PC-9 (cell line): ENCODE measurements at regions not wholly inside any gene's neighbourhood (a gene's known extent, or its start where the extent isn't known, plus 50 kb on each side); places are given as distances from the start of the nearest gene placed in this dataset.

Source experiments
- BruUV-seq: library from RNA; stranded (reverse); fragments of 400-500 nt; replicated peaks from 2 replicates; lab custom pipeline; 2021; lab: Mats Ljungman, UMichigan
- CTCF ChIA-PET: fragments of 300-600 bp; sonication (Branson Sonifier 250); formaldehyde crosslinking; loops from one replicate; lab custom pipeline; 2022; ENCODE audit warnings: antibody characterized with exemption; lab: Charles Lee
- POLR2A ChIA-PET: fragments of 300-600 bp; sonication (Branson Sonifier 250); formaldehyde crosslinking; loops from one replicate; lab custom pipeline; 2022; ENCODE audit warnings: antibody characterized with exemption; ENCODE audit not compliant: unreplicated experiment; lab: Charles Lee
- DNase-seq, 2 experiments: peaks; one replicate each; pipeline versions ENCODE4 v3.0.0 to v3.0.0-alpha.2; 2015 to 2022; ENCODE audit warnings: mixed read lengths in 1 of 2
- H2AFZ ChIP-seq: fragments of 200-600 bp; sonication (generic); 2 replicates; pipeline ENCODE4 v1.8.1; 2017; ENCODE audit warnings: antibody characterized with exemption
- H3F3A ChIP-seq: fragments of 200-600 bp; sonication (generic); 2 replicates; pipeline ENCODE4 v1.8.1; 2017; ENCODE audit warnings: antibody characterized with exemption, mild to moderate bottlenecking, low read depth; ENCODE audit not compliant: insufficient read depth
- H3K27ac ChIP-seq: fragments of 200-600 bp; sonication (generic); 2 replicates; pipeline ENCODE4 v1.6.1; 2016; ENCODE audit warnings: mixed run types
- H3K27me3 ChIP-seq: fragments of 200-600 bp; sonication (generic); 2 replicates; pipeline ENCODE4 v1.6.1; 2016; ENCODE audit warnings: low read depth, mixed run types; ENCODE audit not compliant: insufficient read depth
- H3K36me3 ChIP-seq: fragments of 200-600 bp; sonication (generic); 2 replicates; pipeline ENCODE4 v1.6.1; 2016; ENCODE audit warnings: low read depth, mixed run types
- H3K4me1 ChIP-seq: fragments of 200-600 bp; sonication (generic); replicated peaks from 2 replicates; pipeline ENCODE4 v1.6.1; 2016; ENCODE audit warnings: mixed run types; ENCODE audit not compliant: insufficient read depth
- H3K4me2 ChIP-seq: fragments of 200-600 bp; sonication (generic); 2 replicates; pipeline ENCODE4 v1.6.1; 2017; ENCODE audit warnings: mixed run types
- H3K4me3 ChIP-seq: fragments of 200-600 bp; sonication (generic); 2 replicates; pipeline ENCODE4 v1.6.1; 2016; ENCODE audit warnings: mixed run types
- H3K79me2 ChIP-seq: fragments of 200-600 bp; sonication (generic); 2 replicates; pipeline ENCODE4 v1.6.1; 2017; ENCODE audit warnings: low read depth, mixed run types
- H3K9me2 ChIP-seq: fragments of 200-600 bp; sonication (generic); 2 replicates; pipeline ENCODE4 v1.8.1; 2017; ENCODE audit warnings: mild to moderate bottlenecking; ENCODE audit not compliant: insufficient read depth
- H3K9me3 ChIP-seq: fragments of 200-600 bp; sonication (generic); 2 replicates; pipeline ENCODE4 v1.8.1; 2016; ENCODE audit warnings: low read depth; ENCODE audit not compliant: insufficient read depth
- H4K20me1 ChIP-seq: fragments of 200-600 bp; sonication (generic); 2 replicates; pipeline ENCODE4 v1.8.1; 2017; ENCODE audit not compliant: insufficient read depth
- EZH2 ChIP-seq: fragments of 200-600 bp; sonication (generic); IDR thresholded peaks from 2 replicates; pipeline ENCODE4 v1.8.0; 2017; ENCODE audit warnings: antibody characterized with exemption, low read depth
- intact Hi-C: fragments of 100-400 bp; cut with micrococcal nuclease; formaldehyde crosslinking; loops from one replicate; pipeline ENCODE4 v1.10.0; 2022; ENCODE audit not compliant: unreplicated experiment
- TF ChIP-seq, protein P1 (sequence below): fragments of 200-600 bp; sonication (generic); conservative IDR thresholded peaks from 2 replicates; pipeline ENCODE4 v1.6.1; 2017; ENCODE audit warnings: mixed run types, antibody characterized with exemption, mild to moderate bottlenecking, moderate library complexity

DNA sequence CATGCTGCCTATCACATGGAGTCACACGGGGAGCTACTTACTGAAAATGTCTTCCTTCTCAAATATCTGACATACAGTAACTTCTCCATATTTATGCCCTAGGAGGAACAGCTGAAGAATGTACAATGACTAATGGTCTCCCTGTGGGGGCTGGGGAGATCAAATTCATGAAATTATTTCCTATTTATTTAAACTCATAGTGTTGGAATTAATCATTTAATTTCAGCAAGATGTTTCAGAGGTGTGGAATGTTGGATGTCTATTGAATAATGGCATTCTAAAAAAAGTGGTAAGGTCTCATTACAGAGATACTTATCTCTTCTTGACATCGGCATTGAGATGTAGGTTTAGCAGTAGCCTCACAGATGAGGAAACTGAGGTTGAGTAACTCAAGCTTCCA is 214.3 kb upstream of the CDH11 start:
- CTCF ChIA-PET, result no interaction called here
- Histone ChIP-seq H3K4me1 (no peaks in the 10 kb centered on the region), H2AFZ (no peak overlapping the region), H3K36me3 (no peaks in the 10 kb centered on the region), H3K4me3 (no peak overlapping the region), H3K9me3 (no peaks in the 10 kb centered on the region), H3K27ac (no peak overlapping the region), H4K20me1 (no peaks in the 10 kb centered on the region), H3K4me2 (no peak overlapping the region), H3K79me2 (no peaks in the 10 kb centered on the region), H3K9me2 (no peaks in the 10 kb centered on the region), H3K27me3 (peaks cover 14% of the 10 kb centered on the region; the same call in 1 of the 2 replicates), H3F3A (no peaks in the 10 kb centered on the region)
- POLR2A ChIA-PET, result no interaction called here
- intact Hi-C loops, result no loop called here
- no peak for TF ChIP-seq EZH2
- TF ChIP-seq, protein P1, sequence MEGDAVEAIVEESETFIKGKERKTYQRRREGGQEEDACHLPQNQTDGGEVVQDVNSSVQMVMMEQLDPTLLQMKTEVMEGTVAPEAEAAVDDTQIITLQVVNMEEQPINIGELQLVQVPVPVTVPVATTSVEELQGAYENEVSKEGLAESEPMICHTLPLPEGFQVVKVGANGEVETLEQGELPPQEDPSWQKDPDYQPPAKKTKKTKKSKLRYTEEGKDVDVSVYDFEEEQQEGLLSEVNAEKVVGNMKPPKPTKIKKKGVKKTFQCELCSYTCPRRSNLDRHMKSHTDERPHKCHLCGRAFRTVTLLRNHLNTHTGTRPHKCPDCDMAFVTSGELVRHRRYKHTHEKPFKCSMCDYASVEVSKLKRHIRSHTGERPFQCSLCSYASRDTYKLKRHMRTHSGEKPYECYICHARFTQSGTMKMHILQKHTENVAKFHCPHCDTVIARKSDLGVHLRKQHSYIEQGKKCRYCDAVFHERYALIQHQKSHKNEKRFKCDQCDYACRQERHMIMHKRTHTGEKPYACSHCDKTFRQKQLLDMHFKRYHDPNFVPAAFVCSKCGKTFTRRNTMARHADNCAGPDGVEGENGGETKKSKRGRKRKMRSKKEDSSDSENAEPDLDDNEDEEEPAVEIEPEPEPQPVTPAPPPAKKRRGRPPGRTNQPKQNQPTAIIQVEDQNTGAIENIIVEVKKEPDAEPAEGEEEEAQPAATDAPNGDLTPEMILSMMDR, result no peak
- DNase-seq, result no peak
- no TSS peak for BruUV-seq

DNA sequence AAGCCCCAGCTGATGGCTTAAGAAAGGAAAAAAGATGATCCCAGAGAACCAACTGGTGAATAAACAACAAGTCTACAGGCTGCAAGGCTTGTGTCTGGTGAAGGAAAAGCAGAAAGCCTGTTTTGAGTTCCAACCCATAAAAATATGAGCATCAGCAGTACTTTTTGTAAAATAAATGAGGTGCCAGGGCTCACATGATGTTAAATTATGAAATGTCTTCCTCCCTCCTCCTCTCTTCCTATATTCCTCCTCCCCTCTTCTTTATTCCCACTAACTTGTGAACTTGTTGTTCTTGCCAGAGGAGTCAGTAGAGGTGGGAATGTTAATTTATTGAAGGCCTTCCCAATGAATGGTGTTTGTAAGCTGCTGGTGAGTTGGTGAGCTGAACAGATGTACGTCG is 212.2 kb upstream of the CDH11 start:
- Histone ChIP-seq H3K9me2 (no peaks in the 10 kb centered on the region), H3F3A (no peaks in the 10 kb centered on the region), H3K27me3 (peaks cover 2% of the 10 kb centered on the region; the same call in 1 of the 2 replicates), H4K20me1 (no peaks in the 10 kb centered on the region), H3K9me3 (no peaks in the 10 kb centered on the region), H3K36me3 (no peaks in the 10 kb centered on the region), H3K4me3 (no peak overlapping the region), H3K27ac (no peak overlapping the region), H3K4me2 (no peak overlapping the region), H3K4me1 (no peaks in the 10 kb centered on the region), H2AFZ (no peak overlapping the region), H3K79me2 (no peaks in the 10 kb centered on the region)
- intact Hi-C loops, result no loop called here
- BruUV-seq, result no TSS peak
- ChIA-PET CTCF (no interaction called here), POLR2A (no interaction called here)
- no peak for DNase-seq
- TF ChIP-seq EZH2, result no peak
- TF ChIP-seq, protein P1, result no peak

DNA sequence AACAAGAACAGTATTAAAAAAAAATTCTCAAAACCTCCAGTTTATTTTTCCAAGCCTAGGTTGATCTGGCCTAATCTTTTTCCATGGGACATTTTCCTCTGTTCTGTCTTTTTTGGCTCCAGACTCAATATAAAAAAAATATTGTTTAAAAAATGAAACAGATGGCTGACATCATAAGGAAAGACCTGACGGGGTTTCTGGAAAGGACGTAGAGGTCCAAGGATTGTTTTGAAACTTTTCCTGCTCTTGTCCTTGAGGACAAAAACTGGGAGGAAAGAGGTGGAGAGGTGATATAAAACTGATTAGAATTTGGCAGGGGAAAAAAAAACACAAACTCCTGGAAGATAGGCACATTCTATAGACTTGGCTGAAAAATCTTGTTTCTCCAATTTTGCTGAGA is 211.4 kb upstream of the CDH11 start:
- Histone ChIP-seq H3K27ac (no peak overlapping the region), H3K4me2 (no peak overlapping the region), H3F3A (no peaks in the 10 kb centered on the region), H3K4me3 (no peak overlapping the region), H3K79me2 (no peaks in the 10 kb centered on the region), H4K20me1 (no peaks in the 10 kb centered on the region), H3K9me2 (no peaks in the 10 kb centered on the region), H3K27me3 (no peaks in the 10 kb centered on the region), H3K4me1 (no peaks in the 10 kb centered on the region), H2AFZ (no peak overlapping the region), H3K36me3 (no peaks in the 10 kb centered on the region), H3K9me3 (no peaks in the 10 kb centered on the region)
- TF ChIP-seq, protein P1, result no peak
- no peak for TF ChIP-seq EZH2
- CTCF ChIA-PET, result no interaction called here
- DNase-seq, result no peak
- no TSS peak for BruUV-seq
- intact Hi-C loops, result no loop called here
- POLR2A ChIA-PET, result no interaction called here
